CD14-positive monocyte (primary cell): ENCODE measurements at regions not wholly inside any gene's neighbourhood (a gene's known extent, or its start where the extent isn't known, plus 50 kb on each side); places are given as distances from the start of the nearest gene placed in this dataset.

Experiments used
- DNase-seq, 3 donors: peaks; one replicate each; pipeline ENCODE4 v3.0.0-alpha.2; 2011 to 2022
- H2AFZ ChIP-seq: 2 replicates; pipeline ENCODE4 v1.6.0; 2012; ENCODE audit warnings: mild to moderate bottlenecking, low read depth, low read length, inconsistent platforms; ENCODE audit not compliant: insufficient read depth, poor library complexity, severe bottlenecking
- H3K27ac ChIP-seq, 2 donors: 1 replicate in 1 of 2; 2 replicates in 1 of 2; pipeline ENCODE4 v1.5.1; 2012 to 2013; ENCODE audit warnings: low read length in 2 of 2, control low read depth in 1 of 2, inconsistent platforms in 1 of 2, low read depth in 1 of 2, mild to moderate bottlenecking in 1 of 2
- H3K27me3 ChIP-seq, 2 donors: one replicate each; pipeline versions ENCODE4 v1.6.0 to v1.6.1; 2011 to 2013; ENCODE audit warnings: low read length in 2 of 2; ENCODE audit not compliant: control insufficient read depth in 2 of 2, insufficient read depth in 2 of 2
- H3K36me3 ChIP-seq, 2 donors: replicated peaks in 1 of 2; 1 replicate in 1 of 2; 2 replicates in 1 of 2; pipeline versions ENCODE4 v1.5.1 to v1.6.1; 2012 to 2013; ENCODE audit warnings: low read length in 2 of 2, control low read depth in 1 of 2, inconsistent platforms in 1 of 2, mild to moderate bottlenecking in 1 of 2; ENCODE audit not compliant: insufficient read depth in 2 of 2, control insufficient read depth in 1 of 2
- H3K4me1 ChIP-seq, 2 donors: 1 replicate in 1 of 2; 2 replicates in 1 of 2; pipeline versions ENCODE4 v1.5.1 to v1.6.1; 2012 to 2013; ENCODE audit warnings: low read length in 2 of 2, control low read depth in 1 of 2, inconsistent platforms in 1 of 2, mild to moderate bottlenecking in 1 of 2, moderate library complexity in 1 of 2; ENCODE audit not compliant: insufficient read depth in 2 of 2, control insufficient read depth in 1 of 2
- H3K4me2 ChIP-seq: replicated peaks from 2 replicates; pipeline ENCODE3; 2012; ENCODE audit warnings: low read length, moderate library complexity, mild to moderate bottlenecking; ENCODE audit not compliant: poor library complexity, severe bottlenecking; ENCODE audit errors: extremely low read depth
- H3K4me3 ChIP-seq, 3 experiments: fragments of 200-600 bp in 1 of 3; sonication (generic) in 1 of 3; replicated peaks in 1 of 3; 1 replicate in 2 of 3; 2 replicates in 1 of 3; pipeline ENCODE4 v1.5.1; 2011 to 2013; ENCODE audit warnings: low read length in 3 of 3, mild to moderate bottlenecking in 3 of 3, control low read depth in 2 of 3, low read depth in 2 of 3, inconsistent platforms in 1 of 3, moderate library complexity in 1 of 3
- H3K79me2 ChIP-seq: 2 replicates; pipeline ENCODE4 v1.6.0; 2012; ENCODE audit warnings: mild to moderate bottlenecking, control low read depth, inconsistent platforms, low read length, moderate library complexity; ENCODE audit not compliant: insufficient read depth
- H3K9ac ChIP-seq: 2 replicates; pipeline ENCODE4 v1.6.0; 2017; ENCODE audit warnings: low read length, mild to moderate bottlenecking; ENCODE audit not compliant: insufficient read depth, poor library complexity, severe bottlenecking
- H3K9me3 ChIP-seq, 2 donors: replicated peaks in 1 of 2; 1 replicate in 1 of 2; 2 replicates in 1 of 2; pipeline versions ENCODE4 v1.5.1 to v1.6.1; 2012 to 2013; ENCODE audit warnings: low read length in 2 of 2, control low read depth in 1 of 2; ENCODE audit not compliant: control insufficient read depth in 1 of 2, insufficient read depth in 1 of 2
- H4K20me1 ChIP-seq: 2 replicates; pipeline ENCODE4 v1.6.0; 2012; ENCODE audit warnings: mild to moderate bottlenecking, low read length, control low read depth, moderate library complexity; ENCODE audit not compliant: insufficient read depth
- H3K27ac Mint-ChIP-seq, 7 donors: one replicate each; pipeline ENCODE4 v1.8.0; 2020; ENCODE audit warnings: mild to moderate bottlenecking in 7 of 7, mixed read lengths in 7 of 7, moderate library complexity in 6 of 7, inconsistent platforms in 2 of 7
- H3K27me3 Mint-ChIP-seq, 3 donors: one replicate each; pipeline ENCODE4 v1.8.0; 2021 to 2022; ENCODE audit warnings: low read depth in 3 of 3, mild to moderate bottlenecking in 3 of 3, mixed read lengths in 3 of 3, moderate library complexity in 3 of 3, inconsistent platforms in 1 of 3
- H3K36me3 Mint-ChIP-seq, 2 donors: one replicate each; pipeline ENCODE4 v1.8.0; 2020; ENCODE audit warnings: mixed read lengths in 2 of 2, inconsistent platforms in 1 of 2, mild to moderate bottlenecking in 1 of 2
- H3K4me1 Mint-ChIP-seq: one replicate; pipeline ENCODE4 v1.8.0; 2020; ENCODE audit warnings: mild to moderate bottlenecking, mixed read lengths
- H3K4me3 Mint-ChIP-seq, 2 donors: one replicate each; pipeline ENCODE4 v1.8.0; 2020; ENCODE audit warnings: mild to moderate bottlenecking in 2 of 2, mixed read lengths in 2 of 2, moderate library complexity in 1 of 2
- H3K9me3 Mint-ChIP-seq, 7 donors: one replicate each; pipeline ENCODE4 v1.8.0; 2020 to 2022; ENCODE audit warnings: mixed read lengths in 7 of 7, mild to moderate bottlenecking in 6 of 7, moderate library complexity in 6 of 7, inconsistent platforms in 2 of 7
- CTCF ChIP-seq: fragments of 200-600 bp; IDR thresholded peaks from one replicate; pipeline ENCODE4 v1.8.0; 2022; ENCODE audit warnings: antibody characterized with exemption, mild to moderate bottlenecking
- WGBS: methylation state at CpG from one replicate; pipeline ENCODE4 v1.1.5; 2013; ENCODE audit warnings: missing lambda C conversion rate; ENCODE audit not compliant: insufficient coverage; 5-methylcytosine and 5-hydroxymethylcytosine counted together
- intact Hi-C, 2 donors: fragments of 100-400 bp; cut with micrococcal nuclease; formaldehyde crosslinking; loops; one replicate each; pipeline versions ENCODE4 v1.15.0 to v1.15.1; 2023

GRCh38 chr2:58866527-58866926 is 625.4 kb upstream of the FANCL start:
- no peak overlapping the region for H3K9ac ChIP-seq
- no peak overlapping the region for H3K4me2 ChIP-seq
- peaks cover 0 to 8% (median 5%) of the 10 kb centered on the region in 7 donors for H3K9me3 Mint-ChIP-seq
- H3K9me3 ChIP-seq = no peaks in the 10 kb centered on the region
- no peaks in the 10 kb centered on the region for H3K79me2 ChIP-seq
- no peak for DNase-seq
- no peak overlapping the region for H3K27ac Mint-ChIP-seq
- H3K36me3 ChIP-seq = no peaks in the 10 kb centered on the region
- no CpG with 5 or more reads among the region's 1 CpG for WGBS
- no peaks in the 10 kb centered on the region for H4K20me1 ChIP-seq
- TF ChIP-seq CTCF = no peak
- H3K36me3 Mint-ChIP-seq = no peaks in the 10 kb centered on the region
- intact Hi-C loops = no loop called here
- no peaks in the 10 kb centered on the region for H3K4me1 ChIP-seq
- H3K4me3 Mint-ChIP-seq = no peak overlapping the region
- no peak overlapping the region for H3K4me3 ChIP-seq
- no peaks in the 10 kb centered on the region for H3K27me3 ChIP-seq
- H3K4me1 Mint-ChIP-seq = no peaks in the 10 kb centered on the region
- H3K27me3 Mint-ChIP-seq = peaks cover 0 to 2% (median 0%) of the 10 kb centered on the region in 3 donors
- H2AFZ ChIP-seq = no peak overlapping the region
- H3K27ac ChIP-seq = no peak overlapping the region

GRCh38 chr2:58866040-58866439 is 624.9 kb upstream of the FANCL start:
- no peak overlapping the region for H3K4me2 ChIP-seq
- H3K4me1 Mint-ChIP-seq = no peaks in the 10 kb centered on the region
- no peak overlapping the region for H3K27ac ChIP-seq
- no peak overlapping the region for H3K9ac ChIP-seq
- no peak overlapping the region for H2AFZ ChIP-seq
- intact Hi-C loops = no loop called here
- no peak overlapping the region for H3K4me3 Mint-ChIP-seq
- DNase-seq = no peak
- no peaks in the 10 kb centered on the region for H4K20me1 ChIP-seq
- H3K27me3 ChIP-seq = no peaks in the 10 kb centered on the region
- no peaks in the 10 kb centered on the region for H3K9me3 ChIP-seq
- WGBS = 76% methylated on average over 3 of the region's 6 CpGs
- TF ChIP-seq CTCF = no peak
- H3K27ac Mint-ChIP-seq = no peak overlapping the region
- H3K27me3 Mint-ChIP-seq = peaks cover 0 to 2% (median 0%) of the 10 kb centered on the region in 3 donors
- H3K79me2 ChIP-seq = no peaks in the 10 kb centered on the region
- no peak overlapping the region for H3K4me3 ChIP-seq
- H3K36me3 Mint-ChIP-seq = no peaks in the 10 kb centered on the region
- H3K4me1 ChIP-seq = no peaks in the 10 kb centered on the region
- H3K9me3 Mint-ChIP-seq = peaks cover 0 to 9% (median 5%) of the 10 kb centered on the region in 7 donors
- no peaks in the 10 kb centered on the region for H3K36me3 ChIP-seq
